Activated CD8-positive, alpha-beta memory T cell treated with anti-CD3 and anti-CD28 coated beads for 48 hours (primary cell): ENCODE measurements at regions not wholly inside any gene's neighbourhood (a gene's known extent, or its start where the extent isn't known, plus 50 kb on each side); places are given as distances from the start of the nearest gene placed in this dataset.

Source experiments
- DNase-seq, 3 experiments: peaks; one replicate each; pipeline ENCODE4 v3.0.0-alpha.2; 2020; ENCODE audit warnings: low read depth in 2 of 3, low spot score in 2 of 3

DNA sequence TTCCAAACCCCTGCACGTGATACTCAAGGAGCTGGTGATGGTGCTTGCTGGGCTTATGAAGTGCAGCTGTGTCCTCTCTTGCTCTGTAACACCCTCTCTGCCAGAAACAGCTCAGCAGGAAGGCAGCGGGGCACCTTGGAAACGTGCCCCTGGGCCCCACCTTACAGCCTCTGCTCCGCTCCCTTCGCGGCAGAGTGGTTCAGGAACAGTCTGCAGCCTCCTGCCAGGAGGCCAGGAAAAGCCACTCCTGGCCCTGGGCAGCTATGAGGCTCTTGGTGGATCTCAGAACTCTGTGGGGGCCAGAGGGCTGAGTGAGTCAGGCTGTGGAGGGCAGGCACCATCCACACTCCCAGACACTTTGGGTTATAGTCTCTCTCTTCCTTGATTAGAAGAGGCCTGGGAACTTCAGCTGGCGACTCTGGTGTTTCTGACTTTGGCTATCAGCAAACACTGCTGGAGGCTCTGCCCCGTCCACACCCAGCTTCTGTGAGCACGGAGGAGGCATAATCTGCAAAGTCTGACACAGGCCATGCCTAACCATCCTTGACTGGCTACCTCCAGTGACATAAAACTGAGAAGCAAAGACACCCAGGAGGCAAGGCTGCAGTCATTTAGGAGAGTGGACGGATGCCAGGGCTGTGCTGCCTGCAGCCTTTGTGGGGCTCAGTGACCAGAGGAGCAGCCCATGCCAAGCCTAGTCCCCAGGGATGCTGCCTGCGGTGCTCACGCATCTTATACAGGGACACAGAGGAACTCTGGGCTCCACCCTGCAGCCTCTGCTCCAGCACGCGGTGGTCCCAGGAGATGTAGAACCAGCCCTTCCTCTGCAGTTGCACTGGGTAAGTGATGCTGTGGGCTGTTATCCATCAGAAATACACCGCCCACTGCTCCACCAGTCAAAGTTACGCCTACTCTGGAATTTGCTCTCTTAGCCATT is 65.3 kb downstream of the METRNL start:
- no peak for DNase-seq

DNA sequence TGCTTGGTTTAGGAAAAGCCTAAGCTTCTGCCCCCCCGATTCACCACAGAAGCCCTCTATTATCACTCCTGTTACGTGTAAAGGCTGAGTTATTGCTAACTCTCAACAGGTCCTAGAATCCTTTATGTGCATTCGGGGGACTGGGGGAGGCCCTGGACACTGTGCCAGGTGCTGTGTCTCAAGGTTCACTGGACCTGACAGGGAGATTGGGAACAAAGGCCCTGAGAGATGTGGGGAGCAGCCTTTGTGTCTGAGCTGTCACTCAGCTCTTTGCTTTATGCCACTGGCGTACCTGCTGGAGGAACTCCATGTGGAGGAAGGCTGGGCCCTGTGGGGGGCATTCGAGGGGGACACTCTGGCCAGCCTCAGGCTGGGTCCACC is 65.9 kb downstream of the METRNL start:
- DNase-seq = no peak

DNA sequence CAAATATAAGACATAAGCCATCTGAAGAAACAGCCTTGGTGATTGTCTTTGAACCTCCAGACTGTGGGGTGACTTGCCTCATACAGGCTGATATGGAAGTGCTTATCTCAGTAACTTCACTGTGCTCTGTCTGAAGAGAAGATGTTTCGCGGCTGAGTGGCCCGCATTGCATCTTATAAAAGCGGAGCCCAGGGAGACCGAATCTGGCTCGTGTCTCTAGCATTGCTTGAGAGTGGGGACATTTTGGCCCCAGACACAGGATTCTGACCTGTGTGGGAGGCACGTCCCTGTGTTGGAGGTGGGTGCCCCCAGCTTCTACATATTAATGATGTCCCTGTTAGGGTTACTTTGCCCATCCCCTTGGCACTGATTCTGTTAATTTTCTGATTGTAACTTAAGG is 66.4 kb downstream of the METRNL start:
- no peak for DNase-seq

DNA sequence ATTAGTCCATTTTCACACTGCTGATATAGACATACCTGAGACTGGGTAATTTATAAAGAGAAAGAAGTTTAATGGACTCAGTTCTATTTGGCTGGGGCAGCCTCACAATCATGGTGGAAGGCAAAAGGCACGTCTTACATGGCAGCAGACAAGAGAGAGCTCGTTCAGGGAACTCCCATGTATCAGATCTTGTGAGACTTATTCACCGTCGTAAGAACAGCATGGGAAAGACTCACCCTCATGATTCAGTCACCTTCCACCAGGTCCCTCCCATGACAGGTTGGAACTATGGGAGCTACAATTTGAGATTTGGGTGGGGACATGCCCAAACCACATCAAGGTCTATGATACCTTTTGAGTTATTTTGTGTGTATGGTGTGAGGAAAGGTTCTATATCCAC is 66.9 kb downstream of the METRNL start:
- DNase-seq = no peak

DNA sequence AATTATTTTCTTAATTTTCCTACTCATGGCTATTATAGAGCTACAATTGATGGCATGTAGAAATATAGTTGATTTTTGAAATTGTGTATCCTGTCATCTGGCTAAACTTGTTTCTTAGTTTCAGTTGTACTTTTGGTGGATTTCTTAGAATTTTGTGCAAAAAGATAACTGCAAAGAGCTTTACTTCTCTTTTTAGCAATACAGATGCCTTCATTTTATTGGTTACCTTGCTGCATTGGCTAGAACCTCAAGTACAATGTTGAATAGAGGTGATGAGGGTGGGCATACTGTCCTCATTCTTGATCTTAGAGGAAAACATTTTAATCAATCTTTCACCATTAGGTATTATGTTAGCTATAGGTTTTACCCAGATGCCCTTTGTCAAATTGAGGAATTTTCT is 67.9 kb downstream of the METRNL start:
- DNase-seq = no peak

DNA sequence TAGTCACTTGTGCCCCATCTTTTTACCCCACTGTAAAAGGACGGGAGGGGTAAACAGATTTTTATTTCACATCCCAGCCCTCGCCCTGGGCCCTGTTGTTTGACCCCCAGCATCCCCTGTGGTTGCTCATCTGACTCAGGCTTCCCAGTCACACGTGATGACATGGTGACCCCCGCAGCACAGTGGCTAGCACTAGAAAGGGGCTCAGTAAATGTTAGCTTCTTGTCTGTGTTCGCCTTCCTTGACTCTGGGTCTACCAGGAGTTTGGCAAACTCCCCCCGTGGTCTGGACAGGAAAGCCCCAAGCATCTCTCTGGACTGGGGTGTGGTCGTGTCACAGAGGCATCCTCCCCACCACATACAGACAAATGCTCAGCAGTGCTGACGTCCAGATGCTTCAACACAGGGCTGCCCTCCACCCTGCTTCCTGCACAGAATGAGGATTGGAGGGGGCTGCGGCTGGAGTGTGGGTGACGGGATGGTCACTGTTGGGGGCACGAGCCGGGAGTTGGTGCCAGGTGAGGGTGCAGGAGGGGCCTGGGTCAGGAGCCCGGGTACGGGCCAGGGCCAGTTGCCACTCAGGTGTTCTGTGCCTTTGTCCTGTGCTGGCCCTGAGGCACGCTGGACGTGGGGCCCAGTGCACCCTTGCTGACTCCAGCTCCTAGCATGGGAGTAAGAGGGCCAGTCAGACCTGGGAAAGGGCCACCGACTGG is 69.1 kb downstream of the METRNL start:
- DNase-seq = no peak

DNA sequence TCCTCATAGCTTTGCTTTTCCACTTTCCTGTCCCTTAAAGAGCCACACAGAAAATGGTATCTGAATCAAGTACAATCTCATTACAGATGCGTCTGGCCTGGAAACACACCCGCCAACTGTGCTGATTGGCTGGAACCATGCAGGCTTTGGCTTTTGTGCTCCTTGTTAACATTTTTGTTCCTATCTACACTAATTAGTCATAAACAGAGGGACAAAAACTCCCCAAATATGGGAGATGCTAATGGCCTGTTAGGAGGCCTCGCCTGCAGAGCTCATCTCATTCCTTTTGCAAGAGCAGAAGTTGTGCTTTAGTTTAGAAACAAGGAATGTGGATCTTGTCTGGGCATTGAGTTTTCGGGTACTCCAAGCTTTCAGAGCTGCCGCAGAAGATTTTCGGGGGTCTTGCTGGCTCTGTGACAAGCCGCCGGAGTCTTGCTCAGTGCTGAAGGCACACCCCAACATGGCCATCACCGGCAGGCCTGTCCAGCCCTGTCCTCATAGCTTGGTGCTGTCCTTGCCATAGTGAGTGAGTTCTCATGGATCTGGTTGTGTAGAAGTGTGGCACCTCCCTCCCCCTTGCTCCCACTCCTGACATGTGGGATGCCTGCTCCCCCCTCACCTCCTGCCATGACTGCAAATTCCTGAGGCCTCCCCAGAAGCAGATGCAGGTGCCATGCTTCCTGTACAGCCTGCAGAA is 69.8 kb downstream of the METRNL start:
- no peak for DNase-seq

DNA sequence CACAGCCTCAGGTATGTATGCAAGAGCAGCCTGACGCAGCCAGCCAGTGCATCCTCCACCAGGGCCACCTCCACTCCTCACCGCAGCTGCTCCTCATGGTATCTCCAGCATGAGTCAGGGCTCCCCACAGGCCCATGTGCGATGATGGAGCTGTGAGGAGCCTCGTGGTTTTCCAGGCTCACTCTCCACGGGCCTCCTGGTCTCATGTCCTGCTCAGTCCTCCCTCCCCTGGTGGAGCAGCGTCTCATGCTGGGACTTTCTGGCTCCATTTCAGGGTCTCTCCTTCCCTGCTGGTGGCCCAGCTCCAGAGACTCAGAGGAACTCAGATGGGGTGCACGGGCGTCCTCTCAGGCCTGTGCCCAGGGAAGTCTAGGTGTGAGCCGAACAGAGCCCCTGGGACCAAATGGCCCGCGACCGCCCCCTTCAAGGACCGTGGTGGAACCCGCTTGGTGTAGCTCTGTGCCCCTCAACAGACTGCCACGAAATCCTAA is 70.4 kb downstream of the METRNL start:
- no peak for DNase-seq

DNA sequence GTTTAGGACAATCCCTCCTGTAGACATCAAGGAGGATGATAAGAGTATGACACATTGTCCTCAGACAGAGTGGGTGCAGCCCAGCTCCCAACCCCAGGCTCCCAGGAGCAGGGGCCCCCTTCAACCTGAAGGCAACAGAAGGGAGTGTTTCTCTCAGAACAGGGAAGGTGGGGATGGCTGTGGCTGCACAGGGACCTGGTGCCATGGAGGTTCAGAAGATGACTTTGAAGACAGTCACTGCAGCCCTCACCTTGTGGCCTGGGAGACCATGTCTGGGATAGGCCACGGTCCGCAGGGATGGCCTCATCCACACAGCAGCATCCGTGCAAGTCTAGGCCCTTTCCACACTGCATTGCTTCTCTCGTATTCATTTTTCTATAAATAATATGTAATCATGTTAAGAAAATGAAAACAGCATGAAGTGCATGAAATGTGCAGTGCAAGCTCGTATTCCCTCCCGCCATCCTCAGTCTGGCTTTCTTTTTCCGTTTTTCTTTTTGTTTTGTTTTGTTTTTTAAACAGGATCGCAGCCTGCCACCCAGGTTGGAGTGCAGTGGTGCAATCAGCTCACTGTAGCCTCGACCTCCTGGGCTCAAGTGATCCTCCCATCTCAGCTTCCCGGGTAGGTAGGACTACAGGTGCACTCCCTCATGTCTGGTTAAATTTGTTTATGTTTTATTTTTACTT is 71.1 kb downstream of the METRNL start:
- no peak for DNase-seq

DNA sequence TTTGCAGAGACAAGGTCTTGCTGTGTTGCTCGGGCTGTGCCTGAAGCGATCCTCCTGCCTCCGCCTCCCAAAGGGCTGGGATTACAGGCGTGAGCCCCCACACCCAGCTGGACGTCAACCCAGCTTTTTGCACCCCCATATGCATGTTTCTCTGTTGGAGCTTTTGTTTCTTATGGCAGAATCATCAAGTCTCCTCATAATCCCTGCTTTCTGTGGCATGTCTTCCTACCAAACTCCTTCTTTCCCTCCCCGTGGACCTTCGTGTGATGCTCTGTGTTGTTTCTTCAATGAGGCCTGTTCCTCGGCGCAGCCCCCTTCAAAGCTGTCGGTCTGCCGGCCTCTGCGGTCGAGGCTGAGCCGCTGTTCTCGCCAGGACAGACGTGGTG is 71.6 kb downstream of the METRNL start:
- no peak for DNase-seq

DNA sequence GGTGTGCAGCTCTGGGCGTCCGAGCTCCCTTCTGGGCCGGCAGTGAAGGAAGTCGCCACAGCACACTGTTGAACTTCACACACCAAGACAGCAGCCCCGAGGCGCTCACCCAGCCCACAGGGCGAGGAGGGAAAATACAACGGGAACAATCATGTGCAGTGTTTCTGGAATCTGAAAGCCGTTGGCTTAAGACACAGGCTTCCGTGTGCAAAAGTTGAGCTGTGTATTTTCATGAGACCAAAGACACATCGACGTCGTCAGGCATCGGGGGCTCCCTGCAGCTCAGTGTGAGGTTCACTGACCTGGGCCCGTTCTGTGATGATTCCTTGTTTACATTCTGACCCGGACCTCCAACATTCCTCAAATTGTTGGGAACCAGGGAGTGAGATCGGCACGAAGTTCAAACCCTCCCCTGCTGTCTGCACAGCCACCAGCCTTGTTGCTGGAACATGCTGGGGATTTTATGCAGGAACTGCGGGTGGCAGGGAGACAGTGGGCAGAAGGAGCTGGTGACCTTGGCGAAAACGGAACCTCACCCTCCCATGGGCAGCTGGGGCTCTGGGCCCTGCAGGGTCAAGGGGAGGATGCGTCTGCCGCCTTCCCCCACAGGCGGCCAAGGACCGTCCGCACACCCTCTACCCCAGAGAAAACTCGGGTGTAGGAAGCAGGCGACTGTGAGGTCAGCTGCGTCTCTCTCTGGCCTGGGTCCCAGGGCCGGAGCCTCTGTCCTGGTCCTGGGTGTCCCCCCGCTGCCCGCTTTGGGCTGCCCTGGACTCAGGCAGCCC is 72.2 kb downstream of the METRNL start:
- no peak for DNase-seq

DNA sequence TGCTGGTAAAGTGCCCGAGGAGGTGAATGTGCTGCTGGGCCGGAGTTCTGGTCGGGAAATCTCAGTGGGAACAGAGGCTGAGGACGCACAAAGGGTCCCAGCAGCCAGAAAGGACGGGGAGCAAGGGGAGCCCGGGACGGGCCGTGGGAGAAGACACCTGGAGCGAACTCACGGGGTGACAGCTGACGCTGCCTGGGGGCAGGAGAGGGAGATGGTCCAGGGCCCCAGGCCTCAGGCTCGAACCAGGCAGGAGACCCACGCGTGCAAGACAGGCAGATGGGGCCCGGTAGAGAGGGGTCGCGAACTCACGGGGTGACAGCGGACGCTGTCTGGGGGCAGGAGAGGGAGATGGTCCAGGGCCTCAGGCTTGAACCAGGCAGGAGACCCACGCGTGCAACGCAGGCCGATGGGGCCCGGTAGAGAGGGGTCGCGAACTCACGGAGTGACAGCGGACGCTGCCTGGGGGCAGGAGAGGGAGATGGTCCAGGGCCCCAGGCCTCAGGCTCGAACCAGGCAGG is 72.9 kb downstream of the METRNL start:
- no peak for DNase-seq

DNA sequence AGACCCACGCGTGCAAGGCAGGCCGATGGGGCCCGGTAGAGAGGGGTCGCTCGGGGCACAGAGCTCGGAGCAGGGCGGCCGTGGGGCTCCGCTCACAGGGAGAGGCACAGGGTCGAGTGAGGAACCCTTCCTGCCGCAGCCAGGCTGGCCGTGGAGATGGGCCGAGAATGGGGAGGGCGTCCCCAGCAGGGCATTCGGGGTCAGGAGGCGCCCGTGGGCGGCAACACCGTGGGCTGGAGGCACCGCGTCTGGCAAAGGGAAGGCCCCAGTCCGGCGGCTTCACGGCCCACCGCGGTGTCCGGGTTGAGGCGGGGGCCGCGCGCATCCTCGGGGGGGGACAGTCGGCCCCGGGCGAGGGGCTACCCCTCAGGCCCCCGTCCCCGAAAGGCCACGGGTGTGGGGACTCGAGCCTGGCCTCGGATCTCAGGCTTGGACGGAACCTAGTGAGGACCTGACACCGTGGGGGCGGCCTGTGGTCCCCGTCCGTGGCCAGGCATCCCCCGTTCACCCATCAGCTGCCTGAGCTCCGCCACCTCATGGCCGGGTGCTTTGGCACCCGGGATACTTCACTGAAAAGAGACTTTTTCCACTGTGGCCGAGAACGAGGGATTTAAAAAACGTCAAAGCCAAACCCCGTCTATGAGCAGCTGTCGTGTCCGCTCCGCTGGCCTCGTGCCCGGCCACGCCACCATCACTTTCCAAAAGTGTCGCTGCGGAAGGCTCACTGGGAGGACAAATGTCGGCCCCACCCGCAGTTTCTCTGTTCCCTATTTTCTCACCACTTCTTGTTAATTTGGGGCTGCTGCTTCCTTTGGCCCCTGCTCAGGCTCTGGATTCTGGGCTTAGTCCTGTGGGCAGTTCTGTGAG is 73.6 kb downstream of the METRNL start:
- DNase-seq = no peak

DNA sequence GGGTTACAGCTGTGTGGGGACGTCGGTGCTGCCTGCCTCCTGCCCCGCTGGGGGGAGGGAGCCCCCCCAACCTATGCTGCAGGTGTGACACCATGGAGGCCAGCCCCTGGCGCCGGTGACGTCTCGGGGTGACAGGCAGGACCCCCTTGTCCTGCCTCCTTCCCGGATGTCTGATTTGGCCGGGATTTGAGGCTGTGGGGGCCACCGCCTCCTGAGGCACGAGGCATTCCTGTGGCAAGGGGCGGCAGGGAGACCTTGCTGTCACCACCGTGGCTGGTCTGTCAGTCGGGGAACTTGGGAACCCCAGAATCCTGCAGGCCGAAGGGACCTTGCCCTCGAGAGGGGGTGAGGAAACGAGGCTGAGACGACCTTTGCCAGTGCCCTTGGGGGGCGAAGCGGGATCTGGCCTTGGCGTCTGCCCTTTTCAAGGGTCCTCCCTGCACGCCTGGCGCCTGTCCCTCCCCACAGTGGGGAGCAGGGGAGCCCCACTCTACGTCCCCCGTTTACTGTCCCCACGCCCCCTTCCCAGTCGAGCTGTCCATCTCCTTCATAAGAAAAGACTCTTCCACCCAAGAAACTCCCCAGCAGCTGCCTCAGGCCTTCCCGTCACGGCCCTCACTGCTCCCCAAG is 74.4 kb downstream of the METRNL start:
- DNase-seq = no peak

DNA sequence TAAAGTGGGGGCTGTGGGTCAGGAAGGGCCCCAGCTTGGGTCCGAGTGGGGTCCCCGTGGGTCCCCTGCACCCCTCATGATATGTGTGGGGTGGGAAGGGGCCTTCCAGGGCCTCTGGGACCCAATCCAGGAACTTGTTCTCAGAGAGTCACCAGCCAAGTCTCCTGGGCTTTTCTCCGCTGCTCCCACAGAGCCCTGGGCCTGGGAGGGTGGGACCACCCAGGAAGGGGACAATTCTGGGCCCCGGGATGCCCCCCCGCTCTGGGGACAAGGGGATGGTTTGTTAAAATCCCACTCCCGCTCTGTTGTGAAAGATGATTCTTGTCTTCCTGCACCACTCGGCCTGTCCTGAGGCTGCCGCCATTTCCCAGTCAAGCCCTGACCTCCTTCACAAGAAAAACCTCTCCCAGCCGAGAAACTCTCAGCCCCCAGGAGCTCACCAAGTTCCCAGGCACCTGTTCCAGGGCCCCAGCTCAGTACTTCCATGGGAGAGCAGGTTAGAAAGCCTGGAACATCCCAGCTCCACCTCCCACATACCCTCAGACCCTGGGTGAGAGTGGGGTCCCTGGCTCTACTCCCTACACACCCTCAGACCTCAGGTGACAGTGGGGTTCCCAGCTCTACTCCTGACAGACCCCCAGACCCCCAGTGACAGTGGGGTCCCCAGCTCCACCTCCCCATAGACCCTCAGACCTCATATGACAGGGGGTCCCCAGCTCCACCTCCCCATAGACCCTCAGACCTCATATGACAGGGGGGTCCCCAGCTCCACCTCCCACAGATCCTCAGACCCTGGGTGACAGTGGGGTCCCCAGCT is 75.1 kb downstream of the METRNL start:
- DNase-seq = no peak

DNA sequence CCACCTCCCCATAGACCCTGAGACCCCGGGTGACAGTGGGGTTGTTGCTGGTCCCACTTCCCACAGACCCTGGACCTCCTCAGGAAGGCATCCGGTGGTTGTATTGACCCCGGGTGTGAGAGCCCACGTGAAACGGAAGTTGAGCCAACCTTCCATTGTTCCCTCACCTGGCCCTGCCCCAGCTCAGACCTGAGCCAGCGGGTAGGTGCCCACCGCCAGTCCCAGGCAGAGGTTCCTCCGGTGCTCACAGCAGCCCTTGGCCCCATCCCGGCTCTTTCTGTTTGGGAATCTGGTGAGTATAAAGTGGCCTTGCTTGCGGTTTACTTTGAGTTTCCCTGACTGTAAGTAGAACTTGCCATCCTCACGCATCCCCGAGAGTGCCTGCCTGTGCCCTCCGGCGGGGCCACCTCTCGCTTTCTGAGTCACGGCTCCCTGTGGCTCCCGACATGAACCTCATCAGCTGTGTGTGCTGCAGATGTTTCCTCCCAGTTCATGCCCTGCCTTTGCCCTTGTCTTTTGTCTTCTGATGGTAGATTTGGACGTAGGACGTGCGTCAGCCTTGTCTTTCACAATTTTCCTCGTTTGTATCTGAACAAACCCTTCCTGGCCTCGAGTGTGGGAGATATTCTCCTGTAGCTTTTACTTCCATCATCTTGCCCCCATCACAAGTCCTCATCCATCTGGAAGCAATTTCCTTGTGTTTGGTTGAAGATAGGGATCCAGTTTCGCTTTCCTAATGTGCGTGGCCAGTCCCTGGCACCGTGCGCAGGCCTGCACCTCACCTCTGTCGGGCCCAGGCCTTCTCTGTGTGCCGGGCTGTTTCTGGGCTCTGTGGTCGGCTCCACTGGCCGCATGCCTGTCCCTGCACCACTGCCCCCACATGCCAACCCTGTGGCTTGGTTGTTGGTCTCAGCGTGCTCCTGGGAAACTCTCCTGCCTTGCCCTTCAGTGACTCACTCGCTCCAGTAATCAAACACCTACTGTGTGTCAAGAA is 76.0 kb downstream of the METRNL start:
- DNase-seq = no peak

DNA sequence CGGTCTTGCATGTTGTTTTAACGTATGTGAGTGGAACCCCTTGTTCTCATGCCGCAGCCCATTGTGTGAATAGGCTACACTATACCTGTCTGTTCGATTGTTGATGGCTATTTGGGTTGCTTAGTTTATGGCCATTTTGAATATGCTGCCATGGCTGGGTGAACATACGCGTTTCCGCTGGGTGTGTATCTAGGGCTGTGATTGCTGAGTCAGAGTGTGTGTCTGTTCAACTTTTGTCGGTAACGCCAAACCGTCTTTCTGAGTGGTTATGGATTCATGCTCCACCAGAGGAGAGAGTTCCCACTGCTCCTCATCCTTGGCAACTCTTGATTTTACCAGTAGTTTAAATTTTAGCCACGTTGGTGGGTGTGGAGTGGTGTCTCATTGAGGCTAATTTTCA is 77.0 kb downstream of the METRNL start:
- DNase-seq = no peak
